PC-9 (cell line): ENCODE measurements at regions not wholly inside any gene's neighbourhood (a gene's known extent, or its start where the extent isn't known, plus 50 kb on each side); places are given as distances from the start of the nearest gene placed in this dataset.

Source experiments
- CTCF ChIP-seq: fragments of 200-600 bp; sonication (generic); conservative IDR thresholded peaks from 2 replicates; pipeline ENCODE4 v1.6.1; 2017; ENCODE audit warnings: mixed run types, antibody characterized with exemption, mild to moderate bottlenecking, moderate library complexity
- EZH2 ChIP-seq: fragments of 200-600 bp; sonication (generic); IDR thresholded peaks from 2 replicates; pipeline ENCODE4 v1.8.0; 2017; ENCODE audit warnings: antibody characterized with exemption, low read depth

- TF ChIP-seq CTCF (no peak), EZH2 (no peak)
Observed at GRCh38 chrX:63282828-63283227, 68.3 kb downstream of the SPIN4 start.
